GM19468 (cell line): ENCODE measurements at regions not wholly inside any gene's neighbourhood (a gene's known extent, or its start where the extent isn't known, plus 50 kb on each side); places are given as distances from the start of the nearest gene placed in this dataset.

Experiments used
- ATAC-seq: cut with Tn5 transposase; IDR thresholded peaks from one replicate; pipeline ENCODE4 v1.9.1; 2021; ENCODE audit warnings: mild to moderate bottlenecking, moderate library complexity, moderate number of reproducible peaks; ENCODE audit not compliant: unreplicated experiment; ENCODE audit errors: extremely low read depth

DNA sequence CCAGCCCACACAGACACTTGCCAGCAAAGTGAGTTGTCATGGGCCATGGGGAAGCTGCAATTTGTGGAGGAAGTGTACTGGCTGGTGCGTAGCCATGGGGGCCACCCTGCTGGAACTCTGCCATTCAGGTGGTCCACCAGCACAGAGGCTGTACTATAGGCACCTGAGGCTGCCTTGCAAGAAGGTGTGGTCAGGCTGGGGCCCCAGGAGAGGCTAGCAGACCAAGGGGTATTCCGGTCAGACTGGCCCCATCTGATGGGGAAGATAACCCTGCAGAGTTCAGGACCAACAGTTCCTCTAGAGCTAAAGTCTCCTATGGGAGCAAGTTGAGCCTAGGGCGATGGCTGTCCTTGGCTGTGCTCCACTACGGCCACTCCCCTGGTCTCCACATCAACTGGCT, 136.1 kb downstream of the DCAF12L2 start:
- no peak for ATAC-seq

DNA sequence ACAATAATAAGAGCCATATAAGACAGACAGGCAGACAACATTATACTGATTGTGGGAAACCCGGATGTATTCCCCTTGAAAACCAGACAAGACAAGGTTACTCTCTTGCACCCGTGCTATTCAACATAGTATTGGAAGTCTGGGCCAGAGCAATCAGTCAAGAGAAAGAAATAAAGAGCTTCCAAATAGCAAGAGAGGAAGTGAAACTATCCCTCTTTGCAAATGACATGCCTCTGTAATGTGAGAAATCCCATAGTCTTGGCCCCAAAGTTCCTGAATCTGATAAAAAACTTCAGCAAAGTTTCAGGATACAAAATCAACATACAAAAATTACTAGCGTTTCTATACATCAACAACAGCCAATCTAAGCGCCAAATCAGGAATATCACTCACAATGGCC, 102.1 kb downstream of the DCAF12L2 start:
- ATAC-seq: no peak

DNA sequence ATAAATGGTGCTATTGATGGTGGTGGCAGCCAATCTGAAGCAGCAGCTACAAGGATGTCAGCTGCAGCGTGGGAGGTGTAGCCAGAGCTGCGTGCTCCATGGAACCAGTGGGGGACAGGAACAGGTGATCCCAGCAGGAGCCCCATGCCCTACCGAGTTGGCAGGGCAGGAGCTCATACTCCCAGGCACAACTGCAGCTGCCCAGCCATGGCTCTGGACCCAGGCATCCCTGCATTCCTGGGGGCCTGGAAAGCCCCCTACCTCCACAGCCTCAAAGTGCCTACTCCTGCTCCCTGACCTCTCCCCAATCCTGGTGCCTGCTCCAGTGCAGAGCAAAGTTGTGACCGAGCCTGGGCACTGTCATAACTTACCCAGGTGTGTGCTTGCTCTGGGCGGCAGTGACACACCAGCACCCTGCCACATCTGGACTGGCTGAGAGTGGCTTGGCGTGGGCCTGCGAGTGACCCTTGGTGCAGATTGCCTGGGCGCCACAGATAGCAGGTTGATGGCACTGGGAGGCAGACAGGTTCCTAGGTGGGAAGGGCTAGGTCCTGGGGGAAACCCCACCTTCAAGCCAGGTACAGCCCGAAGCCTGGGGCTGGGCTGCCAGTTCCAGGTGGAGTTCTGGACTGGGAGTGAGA, 101.1 kb downstream of the DCAF12L2 start:
- no peak for ATAC-seq

DNA sequence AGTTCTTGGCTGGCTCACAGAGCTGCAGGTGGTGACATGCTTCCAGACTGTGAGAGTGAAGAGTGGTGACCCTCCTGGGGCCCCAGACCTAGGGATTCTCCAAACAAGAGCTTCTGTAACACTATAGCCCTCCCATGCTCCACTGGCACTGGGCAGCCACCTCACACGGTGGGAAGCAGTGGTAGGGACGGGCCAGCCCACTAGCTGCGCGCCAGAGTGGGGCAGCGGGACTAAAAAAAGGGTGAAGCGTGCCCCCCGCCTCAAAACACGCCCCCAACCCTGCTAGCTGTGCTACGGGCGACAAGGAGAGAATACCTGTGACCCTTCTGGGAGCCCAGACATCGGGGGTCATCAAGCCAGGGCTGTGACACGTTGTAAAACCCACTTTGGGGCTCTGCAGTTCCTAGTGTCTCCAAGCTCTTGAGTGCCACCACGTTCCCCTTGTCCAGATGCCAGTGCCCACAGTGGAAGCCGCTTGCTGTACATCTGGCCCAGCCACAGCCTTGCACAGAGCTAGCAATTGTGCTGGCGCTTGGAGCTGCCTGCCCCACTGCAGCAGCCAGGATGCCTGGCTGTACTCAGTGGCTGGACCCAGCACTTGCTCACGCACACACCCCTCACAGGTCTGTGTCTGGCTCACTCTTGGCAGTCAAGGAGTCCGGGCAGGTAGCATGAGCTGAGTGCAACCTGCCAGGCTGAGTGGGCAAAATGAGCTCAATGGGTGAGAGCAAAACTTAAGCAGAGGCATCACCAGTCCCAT, 100.0 kb downstream of the DCAF12L2 start:
- ATAC-seq: no peak
